ENCODE measurements at regions not wholly inside any gene's neighbourhood (a gene's known extent, or its start where the extent isn't known, plus 50 kb on each side); places are given as distances from the start of the nearest gene placed in this dataset.

DNA sequence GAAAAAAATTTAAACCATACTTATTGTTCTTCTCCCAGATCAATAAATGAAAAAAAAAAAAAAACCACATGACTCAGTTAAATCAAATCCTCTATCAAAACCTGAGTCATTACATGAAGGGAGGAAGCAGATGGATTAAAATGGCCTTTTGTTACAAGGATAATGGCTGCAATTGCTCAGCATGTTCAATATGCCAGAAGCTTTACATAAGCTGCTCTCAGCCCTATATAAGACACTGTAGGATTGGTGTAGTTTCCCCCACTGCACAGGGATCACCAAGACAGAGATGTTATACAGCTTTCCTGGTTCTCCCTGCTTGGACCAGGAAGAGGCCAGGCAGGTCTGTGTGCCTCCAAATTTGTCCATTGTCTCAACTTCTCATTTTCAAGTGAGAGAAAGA lies 101.6 kb upstream of the MAP1B start:
- intact Hi-C loops (cut with DNase I; ENCODE audit: low total_unique reads), result no loop called here
- DNase-seq, result no peak
- Histone ChIP-seq H3K27me3 (no peaks in the 10 kb centered on the region), H3K36me3 (no peaks in the 10 kb centered on the region), H3K9me3 (no peaks in the 10 kb centered on the region), H3K27ac (no peak overlapping the region), H3K4me3 (no peak overlapping the region), H3K4me1 (no peaks in the 10 kb centered on the region)
- TF ChIP-seq, protein P1, sequence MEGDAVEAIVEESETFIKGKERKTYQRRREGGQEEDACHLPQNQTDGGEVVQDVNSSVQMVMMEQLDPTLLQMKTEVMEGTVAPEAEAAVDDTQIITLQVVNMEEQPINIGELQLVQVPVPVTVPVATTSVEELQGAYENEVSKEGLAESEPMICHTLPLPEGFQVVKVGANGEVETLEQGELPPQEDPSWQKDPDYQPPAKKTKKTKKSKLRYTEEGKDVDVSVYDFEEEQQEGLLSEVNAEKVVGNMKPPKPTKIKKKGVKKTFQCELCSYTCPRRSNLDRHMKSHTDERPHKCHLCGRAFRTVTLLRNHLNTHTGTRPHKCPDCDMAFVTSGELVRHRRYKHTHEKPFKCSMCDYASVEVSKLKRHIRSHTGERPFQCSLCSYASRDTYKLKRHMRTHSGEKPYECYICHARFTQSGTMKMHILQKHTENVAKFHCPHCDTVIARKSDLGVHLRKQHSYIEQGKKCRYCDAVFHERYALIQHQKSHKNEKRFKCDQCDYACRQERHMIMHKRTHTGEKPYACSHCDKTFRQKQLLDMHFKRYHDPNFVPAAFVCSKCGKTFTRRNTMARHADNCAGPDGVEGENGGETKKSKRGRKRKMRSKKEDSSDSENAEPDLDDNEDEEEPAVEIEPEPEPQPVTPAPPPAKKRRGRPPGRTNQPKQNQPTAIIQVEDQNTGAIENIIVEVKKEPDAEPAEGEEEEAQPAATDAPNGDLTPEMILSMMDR (IDR thresholded peaks at IDR 0.05), result no peak

DNA sequence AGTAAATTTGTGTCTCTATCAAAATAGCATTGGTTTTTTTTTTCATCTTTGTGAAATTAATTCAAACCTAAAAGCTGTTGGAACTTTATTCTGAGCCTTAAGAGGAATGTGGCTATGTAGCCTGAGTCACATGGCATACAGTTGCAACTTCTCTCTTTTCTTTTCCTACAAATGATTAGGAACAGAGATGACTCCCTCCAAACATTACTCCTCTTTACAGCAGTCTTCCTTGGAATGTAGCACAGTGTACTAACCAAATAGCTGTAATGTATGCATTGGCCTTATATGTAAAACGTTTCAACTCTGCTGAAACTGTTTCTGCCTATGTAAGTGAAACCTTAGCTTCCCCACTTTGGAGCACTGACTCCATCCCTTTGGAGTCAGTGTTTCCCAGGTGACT lies 100.9 kb upstream of the MAP1B start:
- H3K4me3 ChIP-seq, result no peak overlapping the region
- intact Hi-C loops (cut with DNase I; ENCODE audit: low total_unique reads), result no loop called here
- H3K27me3 ChIP-seq, result no peaks in the 10 kb centered on the region
- TF ChIP-seq, protein P1 (IDR thresholded peaks at IDR 0.05), result no peak
- H3K36me3 ChIP-seq, result no peaks in the 10 kb centered on the region
- no peaks in the 10 kb centered on the region for H3K9me3 ChIP-seq
- H3K4me1 ChIP-seq, result no peaks in the 10 kb centered on the region
- DNase-seq, result no peak
- no peak overlapping the region for H3K27ac ChIP-seq

DNA sequence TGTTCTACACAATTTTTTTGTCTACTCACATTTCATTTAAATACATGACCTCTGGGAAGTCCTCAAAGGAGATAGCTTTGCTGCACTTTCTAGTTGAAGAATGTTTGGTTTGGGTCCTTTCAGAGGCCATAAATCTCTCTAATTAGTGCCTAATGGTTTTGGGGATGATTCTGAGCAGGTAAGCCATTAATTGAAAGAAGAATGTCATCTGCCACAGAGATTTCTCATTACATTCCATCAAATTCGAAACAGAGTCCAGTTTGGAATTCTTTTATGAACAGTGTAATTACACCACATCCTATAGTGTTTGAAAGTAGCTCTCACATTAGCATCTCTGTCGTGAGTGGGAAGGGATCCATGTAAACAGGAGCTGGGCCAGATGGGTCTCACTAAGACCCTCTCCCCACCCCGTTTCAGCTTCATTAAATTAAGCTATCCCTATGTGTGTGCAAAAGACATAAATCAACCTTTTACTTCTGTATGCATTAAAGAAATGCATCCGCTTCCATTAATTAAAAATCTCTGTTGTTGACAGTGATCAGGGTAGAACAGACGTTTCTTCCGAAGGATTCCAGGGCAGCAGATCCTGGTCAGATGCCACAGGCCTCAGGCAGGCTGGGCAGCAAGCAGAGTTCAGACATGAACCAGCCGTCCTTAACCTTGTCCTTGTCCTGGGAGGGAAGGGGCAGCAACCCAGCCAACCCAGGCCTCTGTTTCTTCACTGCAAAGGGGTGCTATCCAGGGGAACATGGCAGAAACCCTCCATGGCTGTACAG lies 99.8 kb upstream of the MAP1B start:
- no peaks in the 10 kb centered on the region for H3K27me3 ChIP-seq
- TF ChIP-seq, protein P1 (IDR thresholded peaks at IDR 0.05), result no peak
- H3K9me3 ChIP-seq, result no peaks in the 10 kb centered on the region
- H3K27ac ChIP-seq, result no peak overlapping the region
- no peaks in the 10 kb centered on the region for H3K36me3 ChIP-seq
- DNase-seq, result no peak
- H3K4me1 ChIP-seq, result no peaks in the 10 kb centered on the region
- intact Hi-C loops (cut with DNase I; ENCODE audit: low total_unique reads), result no loop called here
- H3K4me3 ChIP-seq, result no peak overlapping the region

DNA sequence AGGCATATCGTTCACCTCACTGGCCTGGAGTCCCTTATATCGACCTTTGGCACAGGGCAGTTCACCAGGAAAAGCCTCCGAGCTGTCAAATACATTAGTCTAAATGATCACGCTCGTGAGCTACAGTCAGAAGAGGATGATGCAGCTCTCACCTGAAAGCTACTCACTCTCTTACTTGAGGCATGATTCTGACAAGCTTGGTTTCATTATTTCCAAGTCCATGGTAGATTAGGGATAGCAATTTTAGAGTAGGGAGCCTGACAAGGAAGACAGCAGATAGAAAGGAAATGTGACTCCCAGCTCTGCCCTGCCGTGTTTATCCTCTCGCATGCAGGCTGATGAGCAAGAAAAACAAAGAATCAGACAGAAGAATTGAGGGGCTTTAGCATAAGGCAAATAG lies 98.0 kb upstream of the MAP1B start:
- no peak for DNase-seq
- no peak overlapping the region for H3K4me3 ChIP-seq
- no peaks in the 10 kb centered on the region for H3K4me1 ChIP-seq
- no peaks in the 10 kb centered on the region for H3K27me3 ChIP-seq
- H3K36me3 ChIP-seq, result no peaks in the 10 kb centered on the region
- H3K9me3 ChIP-seq, result no peaks in the 10 kb centered on the region
- TF ChIP-seq, protein P1 (IDR thresholded peaks at IDR 0.05), result no peak
- no peak overlapping the region for H3K27ac ChIP-seq
- intact Hi-C loops (cut with DNase I; ENCODE audit: low total_unique reads), result no loop called here

DNA sequence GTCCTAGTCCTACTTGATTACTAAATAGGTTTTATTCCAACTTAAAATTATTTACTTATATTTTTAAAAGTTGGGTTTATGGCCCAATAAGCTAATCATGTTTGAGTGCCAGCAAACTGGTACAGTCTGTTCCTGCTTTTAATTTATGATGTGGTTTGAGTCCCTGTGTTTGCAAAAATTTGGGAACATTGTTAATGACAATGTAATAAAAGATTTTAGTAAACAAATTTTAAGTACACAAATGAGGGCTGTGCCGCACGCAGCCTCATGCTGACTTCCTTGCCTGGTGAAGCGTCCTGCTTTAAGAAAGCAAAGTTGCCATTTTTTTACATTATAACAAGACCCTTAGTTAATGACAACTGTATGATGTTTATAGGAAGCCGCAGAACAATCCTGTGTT lies 96.8 kb upstream of the MAP1B start:
- intact Hi-C loops (cut with DNase I; ENCODE audit: low total_unique reads), result loop anchor here (5.0 kb wide), 1 partner anchor 307 kb away; no protein-coding TSS in a partner anchor
- Histone ChIP-seq H3K9me3 (no peaks in the 10 kb centered on the region), H3K4me1 (no peaks in the 10 kb centered on the region), H3K27ac (no peak overlapping the region), H3K4me3 (no peak overlapping the region), H3K36me3 (no peaks in the 10 kb centered on the region), H3K27me3 (no peaks in the 10 kb centered on the region)
- no peak for DNase-seq
- TF ChIP-seq, protein P1 (IDR thresholded peaks at IDR 0.05), result no peak
